Daoy (cell line): ENCODE measurements at regions not wholly inside any gene's neighbourhood (a gene's known extent, or its start where the extent isn't known, plus 50 kb on each side); places are given as distances from the start of the nearest gene placed in this dataset.

Experiments used
- DNase-seq: peaks from one replicate; pipeline ENCODE4 v3.0.0-alpha.2; 2015; ENCODE audit warnings: low read depth

DNA sequence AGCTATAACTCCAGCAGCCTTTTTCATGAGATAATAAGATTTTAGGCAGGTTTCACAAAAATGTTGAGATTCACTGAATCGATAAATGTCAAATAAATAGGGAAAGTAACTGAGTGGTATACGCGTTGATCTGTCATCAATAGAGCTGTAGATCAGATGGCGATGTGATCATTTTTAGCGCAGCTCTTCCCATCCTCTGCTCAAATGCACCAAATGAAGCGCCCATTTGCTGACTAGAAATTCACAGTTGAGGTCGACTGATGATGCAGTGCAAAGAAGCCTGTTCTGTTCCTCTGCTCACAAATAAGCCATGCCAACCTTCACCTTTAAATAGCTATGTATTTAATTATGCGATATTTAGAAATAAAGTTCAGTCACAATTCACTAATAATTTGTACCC, 693.5 kb downstream of the ARHGAP15 start:
- no peak for DNase-seq

DNA sequence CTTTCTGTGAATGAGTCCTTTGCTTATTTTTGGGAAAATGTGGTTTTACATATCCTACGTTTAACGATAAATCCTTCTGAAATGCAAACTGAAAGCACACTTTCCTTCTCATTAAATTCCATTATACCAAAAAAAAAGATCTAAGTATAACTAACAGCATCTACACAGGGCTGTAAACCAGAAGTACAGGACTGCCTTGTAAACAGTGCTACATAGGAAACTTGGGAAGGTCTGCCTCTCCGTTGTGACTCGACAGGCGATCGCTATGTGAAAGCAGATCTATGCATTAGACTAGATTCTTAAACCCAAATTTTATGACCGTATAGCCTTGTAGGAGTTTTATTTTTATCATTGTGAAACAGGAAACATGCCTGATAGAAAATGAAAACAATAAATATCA, 690.5 kb downstream of the ARHGAP15 start:
- no peak for DNase-seq

DNA sequence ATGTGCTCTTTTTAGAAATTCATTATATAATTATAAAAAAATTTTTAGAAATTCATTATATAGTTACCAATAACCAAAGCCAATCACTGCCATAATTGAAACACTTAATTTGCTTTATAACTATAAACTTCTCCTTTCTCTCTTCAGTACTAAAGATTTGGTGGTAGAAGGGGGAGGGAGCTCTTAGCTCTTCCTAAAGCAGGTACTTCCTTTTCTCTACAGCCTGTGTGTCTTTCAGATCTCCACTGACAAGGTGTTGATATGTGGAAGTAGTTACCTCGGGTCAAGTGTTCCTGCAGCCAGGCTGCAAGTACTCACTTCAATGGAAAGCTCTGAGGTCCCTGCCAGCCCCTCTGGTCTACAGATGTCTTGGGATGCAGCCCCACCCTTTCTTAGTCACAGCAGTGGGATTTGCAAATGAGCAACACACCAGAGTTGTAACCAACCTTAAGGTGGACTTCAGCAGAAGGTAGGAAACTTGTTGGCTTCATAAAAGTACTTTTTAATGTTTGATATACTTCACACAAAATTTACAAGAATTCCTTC, 690.0 kb downstream of the ARHGAP15 start:
- no peak for DNase-seq
